Sigmoid colon (tissue), 6 donors: ENCODE measurements at regions not wholly inside any gene's neighbourhood (a gene's known extent, or its start where the extent isn't known, plus 50 kb on each side); places are given as distances from the start of the nearest gene placed in this dataset.
A peak's percentile ranks its signal among the peaks of the same experiment; 100 is the strongest.

Source experiments
- DNase-seq: peaks from one replicate; pipeline ENCODE4 v3.0.0-alpha.2; 2019
- H3K27ac ChIP-seq, 4 donors: fragments of 200-600 bp; sonication (generic); one replicate each; pipeline ENCODE4 v1.5.1; 2016 to 2019; ENCODE audit warnings: mild to moderate bottlenecking in 1 of 4
- H3K27me3 ChIP-seq, 3 donors: fragments of 200-600 bp; sonication (generic); one replicate each; pipeline ENCODE4 v1.5.1; 2019; ENCODE audit warnings: mild to moderate bottlenecking in 1 of 3
- H3K36me3 ChIP-seq, 4 donors: fragments of 200-600 bp; sonication (generic); one replicate each; pipeline ENCODE4 v1.5.1; 2016 to 2019
- H3K4me1 ChIP-seq, 4 donors: fragments of 200-600 bp; sonication (generic); one replicate each; pipeline ENCODE4 v1.5.1; 2017 to 2019
- H3K4me3 ChIP-seq, 4 donors: fragments of 200-600 bp; sonication (generic); one replicate each; pipeline ENCODE4 v1.5.1; 2017 to 2019; ENCODE audit warnings: mild to moderate bottlenecking in 2 of 4, moderate library complexity in 1 of 4
- H3K9me3 ChIP-seq, 4 donors: fragments of 200-600 bp in 3 of 4; sonication (generic) in 3 of 4; one replicate each; pipeline versions ENCODE4 v1.5.1 to v1.6.1; 2013 to 2019
- CTCF ChIP-seq, 4 experiments: fragments of 450-650 bp in 3 of 4; fragments of 200-600 bp in 1 of 4; IDR thresholded peaks; one replicate each; pipeline ENCODE4 v1.5.1; 2016 to 2019; ENCODE audit warnings: antibody characterized with exemption in 4 of 4, mild to moderate bottlenecking in 3 of 4, moderate library complexity in 2 of 4
- EP300 ChIP-seq, 4 donors: sonication (generic); formaldehyde crosslinking; IDR thresholded peaks; one replicate each; pipeline ENCODE4 v1.6.1; 2017; ENCODE audit warnings: antibody characterized with exemption in 4 of 4
- POLR2A ChIP-seq, 2 donors: fragments of 450-650 bp; IDR thresholded peaks; one replicate each; pipeline ENCODE4 v1.6.1; 2016; ENCODE audit warnings: antibody characterized with exemption in 2 of 2, mild to moderate bottlenecking in 2 of 2, moderate library complexity in 2 of 2
- POLR2AphosphoS5 ChIP-seq, 4 donors: sonication (generic); formaldehyde crosslinking; IDR thresholded peaks; one replicate each; pipeline ENCODE4 v1.6.1; 2017; ENCODE audit warnings: antibody characterized with exemption in 4 of 4
- WGBS, 2 donors: extraction: QIAGEN DNeasy Blood & Tissue Kit; methylation state at CpG; one replicate each; pipeline ENCODE4 v1.1.7; 2013; 5-methylcytosine and 5-hydroxymethylcytosine counted together
- intact Hi-C: fragments of 100-400 bp; cut with DNase I; formaldehyde crosslinking; loops from one replicate; pipeline ENCODE4 v1.15.1; 2023
- donor health status: healthy with polysubstance abuse.
- donor health status: healthy.

DNA sequence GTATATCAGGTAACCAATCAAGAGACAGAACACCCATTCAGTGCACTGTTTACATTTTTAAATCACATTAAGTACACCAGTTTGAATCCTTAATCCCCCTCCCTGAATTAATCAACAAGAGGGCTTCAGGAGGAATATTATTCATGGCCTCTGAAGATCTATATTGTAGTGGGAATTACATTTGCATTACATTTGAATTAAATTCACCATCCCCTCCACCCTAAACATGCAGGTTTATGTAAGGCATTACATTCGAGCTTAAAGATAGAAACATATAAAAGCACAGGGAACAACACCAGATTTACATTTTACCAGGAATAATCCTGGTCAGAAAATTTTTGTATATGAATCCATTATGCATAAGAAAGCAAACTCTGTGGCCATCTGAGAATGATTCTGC lies 197.8 kb upstream of the KITLG start:
- WGBS, 2 donors = 83 to 91% methylated on average over 1 of the region's 1 CpG
- Histone ChIP-seq H3K4me1 (no peaks in the 10 kb centered on the region), H3K9me3 (no peaks in the 10 kb centered on the region), H3K27ac (no peak overlapping the region), H3K27me3 (no peaks in the 10 kb centered on the region), H3K36me3 (no peaks in the 10 kb centered on the region), H3K4me3 (no peak overlapping the region)
- no peak for DNase-seq
- TF ChIP-seq POLR2A (IDR thresholded peaks at IDR 0.05) (no peak), CTCF (IDR thresholded peaks at IDR 0.05) (no peak), EP300 (IDR thresholded peaks at IDR 0.05) (no peak), POLR2AphosphoS5 (IDR thresholded peaks at IDR 0.05) (no peak)
- intact Hi-C loops = no loop called here

DNA sequence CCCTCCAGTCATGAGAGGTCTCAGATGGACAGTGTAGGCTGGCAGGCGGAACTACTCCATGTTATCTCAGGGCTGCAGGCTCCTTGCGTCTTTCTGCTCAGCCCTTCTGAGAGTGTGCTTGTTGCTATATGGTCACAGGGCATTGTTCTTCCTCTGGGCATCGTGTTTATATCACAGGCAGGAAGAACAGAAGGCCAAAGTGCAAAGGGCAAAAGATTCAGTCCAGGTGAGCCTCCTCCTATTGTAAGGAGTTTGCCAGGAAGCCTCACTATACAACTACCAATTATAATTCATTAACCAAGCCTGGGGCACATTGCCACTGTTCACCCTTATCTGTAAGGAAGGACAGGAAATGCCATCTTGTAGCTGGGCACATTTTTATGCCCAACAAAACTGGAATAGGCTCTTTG lies 195.5 kb upstream of the KITLG start:
- Histone ChIP-seq H3K4me3 (no peak overlapping the region), H3K27me3 (no peaks in the 10 kb centered on the region), H3K27ac (no peak overlapping the region), H3K9me3 (no peaks in the 10 kb centered on the region), H3K36me3 (no peaks in the 10 kb centered on the region), H3K4me1 (no peaks in the 10 kb centered on the region)
- intact Hi-C loops = no loop called here
- TF ChIP-seq EP300 (IDR thresholded peaks at IDR 0.05) (no peak), POLR2AphosphoS5 (IDR thresholded peaks at IDR 0.05) (no peak), POLR2A (IDR thresholded peaks at IDR 0.05) (no peak), CTCF (IDR thresholded peaks at IDR 0.05) (no peak)
- DNase-seq = no peak
- WGBS, 2 donors = 27 to 54% methylated on average over 3 of the region's 3 CpGs

DNA sequence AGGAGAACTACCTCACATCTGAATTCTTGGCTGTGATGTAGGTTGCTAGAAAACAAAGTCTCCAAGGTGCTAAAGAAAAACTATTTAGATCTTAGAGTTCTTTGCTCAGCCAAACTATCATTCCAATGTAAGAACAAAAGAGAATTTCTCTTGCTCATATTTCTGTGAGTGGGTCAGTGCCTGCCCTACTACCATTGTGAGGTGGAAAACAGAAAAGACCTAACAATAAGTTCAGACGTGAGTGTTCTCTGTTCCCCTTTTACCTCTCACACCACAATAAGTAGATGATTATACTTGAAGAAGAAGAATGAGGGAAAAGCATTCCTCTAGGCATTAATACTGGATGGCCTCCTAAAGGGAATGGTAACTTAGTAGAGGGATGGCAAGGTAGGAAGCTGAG lies 187.4 kb upstream of the KITLG start:
- 81 to 90% methylated on average over 1 of the region's 1 CpG for WGBS, 2 donors
- no peaks in the 10 kb centered on the region for H3K27me3 ChIP-seq
- no peaks in the 10 kb centered on the region for H3K36me3 ChIP-seq
- H3K27ac ChIP-seq = peak overlapping the region in 2 of 4 donors; percentile 8 to 76
- no peak for DNase-seq
- peaks cover 0 to 38% (median 11%) of the 10 kb centered on the region in 4 donors for H3K4me1 ChIP-seq
- intact Hi-C loops = no loop called here
- no peak overlapping the region for H3K4me3 ChIP-seq
- no peak for TF ChIP-seq POLR2AphosphoS5 (IDR thresholded peaks at IDR 0.05)
- no peaks in the 10 kb centered on the region for H3K9me3 ChIP-seq

- peak overlapping the region in 1 of 4 donors; percentile 76 for H3K27ac ChIP-seq
- intact Hi-C loops = no loop called here
- H3K27me3 ChIP-seq = no peaks in the 10 kb centered on the region
- TF ChIP-seq POLR2AphosphoS5 (IDR thresholded peaks at IDR 0.05) (no peak), CTCF (IDR thresholded peaks at IDR 0.05) (no peak), EP300 (IDR thresholded peaks at IDR 0.05) (no peak), POLR2A (IDR thresholded peaks at IDR 0.05) (no peak)
- WGBS, 2 donors = 71 to 81% methylated on average over 3 of the region's 3 CpGs
- H3K9me3 ChIP-seq = no peaks in the 10 kb centered on the region
- DNase-seq = no peak
- H3K4me1 ChIP-seq = peaks cover 0 to 38% (median 11%) of the 10 kb centered on the region in 4 donors
- H3K36me3 ChIP-seq = no peaks in the 10 kb centered on the region
- H3K4me3 ChIP-seq = no peak overlapping the region
Observed at GRCh38 chr12:88764781-88765480, 184.7 kb upstream of the KITLG start.

DNA sequence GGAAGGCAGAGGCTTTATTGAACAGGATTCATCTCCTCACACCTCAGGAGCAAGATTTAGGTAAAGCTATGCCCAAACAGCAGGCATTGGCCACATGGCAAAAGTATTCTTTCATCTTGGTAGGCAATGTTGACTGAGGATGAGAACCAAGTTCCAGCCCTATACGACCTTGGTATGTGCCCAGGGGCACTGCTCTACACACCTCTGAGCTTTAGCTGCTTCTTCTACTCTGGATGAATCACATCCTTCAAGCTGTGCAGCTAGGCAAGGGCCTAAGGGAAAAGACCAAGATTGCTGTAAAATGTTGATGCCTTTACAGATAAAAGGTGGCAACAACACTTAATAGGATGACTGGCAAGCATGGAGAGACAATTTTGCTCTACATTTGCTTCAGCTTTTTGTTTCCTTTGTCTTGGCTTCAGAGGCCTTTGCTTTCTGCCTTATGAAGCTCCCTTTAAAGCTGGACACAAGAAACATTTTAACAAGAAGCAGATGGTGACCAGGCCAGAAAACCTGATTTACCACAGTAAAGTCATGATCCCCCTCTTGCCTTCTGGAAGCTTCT lies 183.3 kb upstream of the KITLG start:
- peaks cover 0 to 38% (median 11%) of the 10 kb centered on the region in 4 donors for H3K4me1 ChIP-seq
- 78 to 86% methylated on average over 1 of the region's 1 CpG for WGBS, 2 donors
- H3K27ac ChIP-seq = peak overlapping the region in 1 of 4 donors; percentile 76

More for the DNA sequence above, 183.3 kb upstream of the KITLG start:
- no peaks in the 10 kb centered on the region for H3K27me3 ChIP-seq
- no peaks in the 10 kb centered on the region for H3K36me3 ChIP-seq
- intact Hi-C loops = no loop called here
- no peak for DNase-seq
- no peak overlapping the region for H3K4me3 ChIP-seq
- H3K9me3 ChIP-seq = no peaks in the 10 kb centered on the region
- TF ChIP-seq EP300 (IDR thresholded peaks at IDR 0.05) (no peak), POLR2A (IDR thresholded peaks at IDR 0.05) (no peak), CTCF (IDR thresholded peaks at IDR 0.05) (no peak), POLR2AphosphoS5 (IDR thresholded peaks at IDR 0.05) (no peak)
